CD4-positive, alpha-beta T cell treated with Interleukin-4 for 1 hour (primary cell): ENCODE measurements at regions not wholly inside any gene's neighbourhood (a gene's known extent, or its start where the extent isn't known, plus 50 kb on each side); places are given as distances from the start of the nearest gene placed in this dataset.

Source experiments
- DNase-seq, 2 donors: peaks; one replicate each; pipeline ENCODE4 v3.0.0-alpha.2; 2020 to 2022

- peak in 1 of 2 donors; percentile 28 for DNase-seq
These were observed 59.5 kb downstream of the PTGS2 start for GRCh38 chr1:186620566-186621350.

DNA sequence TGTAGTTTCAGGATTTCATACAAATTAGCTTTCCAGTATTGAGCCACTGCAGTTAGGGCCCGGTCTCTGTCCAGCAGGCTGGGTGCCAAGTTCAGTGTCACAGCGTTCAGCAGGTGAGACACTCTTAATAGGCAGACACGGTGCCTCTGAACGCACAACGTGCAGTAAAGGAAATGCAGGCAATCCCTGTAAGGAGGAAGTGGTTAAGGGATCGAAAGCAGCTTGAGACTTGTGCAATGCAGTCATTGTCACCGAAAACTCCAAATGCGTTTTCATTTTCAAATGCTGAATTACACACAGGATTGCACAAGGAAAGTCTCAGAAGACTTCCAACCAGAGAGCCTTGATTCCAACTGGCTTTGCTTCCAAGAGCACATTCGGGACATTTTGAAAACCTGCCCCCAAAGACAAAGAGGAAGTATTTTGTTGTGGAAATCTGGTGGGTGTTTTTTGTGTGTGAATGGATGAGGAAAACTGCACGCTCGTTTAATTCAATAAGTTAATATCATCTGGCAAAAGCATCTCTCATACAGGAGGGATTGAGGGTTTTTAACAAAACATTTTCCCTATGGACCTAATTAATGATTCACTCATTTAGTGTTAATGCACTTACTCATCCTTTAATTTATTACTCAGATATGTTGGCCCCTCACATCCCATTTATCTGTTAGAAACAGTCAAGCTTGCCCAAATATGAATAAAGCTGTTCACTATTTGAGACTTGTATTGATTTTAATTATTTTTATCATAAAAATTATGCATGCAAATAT, 61.6 kb downstream of the PTGS2 start:
- DNase-seq, result peak; percentile 46 to 71

DNA sequence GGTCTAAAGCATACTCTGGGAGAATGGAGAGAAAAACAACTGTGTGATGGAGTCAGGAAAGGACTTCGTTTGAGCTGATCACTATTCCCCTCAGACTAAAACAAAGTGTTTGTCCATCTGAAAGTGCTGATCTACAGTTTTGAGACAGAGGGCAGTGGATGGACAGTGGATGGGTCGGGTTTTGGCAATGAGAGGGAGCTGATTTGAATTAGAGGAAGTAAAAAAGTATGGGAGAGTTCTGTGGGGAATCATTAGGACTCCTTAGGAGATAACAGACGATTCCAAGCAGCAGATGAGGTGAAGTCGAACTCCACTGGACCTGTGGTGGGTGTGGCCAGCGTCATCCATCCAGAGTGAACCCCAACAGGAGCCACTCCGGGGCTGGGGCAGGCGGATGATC, 62.3 kb downstream of the PTGS2 start:
- peak in 1 of 2 donors; percentile 16 for DNase-seq

DNA sequence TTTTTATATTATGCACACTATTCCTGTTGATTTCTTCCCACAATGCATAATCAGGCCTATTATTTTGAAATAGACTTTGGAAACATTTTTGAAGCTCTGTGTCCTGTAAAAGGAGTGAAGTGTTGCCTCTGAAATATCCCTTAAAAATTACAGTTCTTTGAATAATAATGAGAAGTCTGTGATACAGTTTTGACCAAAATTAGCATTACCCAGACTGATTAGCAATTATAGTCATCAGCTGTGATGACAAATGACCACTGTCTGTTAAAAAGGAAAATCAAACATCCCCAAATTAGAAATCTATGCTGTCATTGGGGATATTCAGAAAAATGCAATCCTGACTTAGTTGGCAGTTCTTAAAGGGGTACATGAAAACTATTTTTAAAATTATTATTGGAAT, 63.7 kb downstream of the PTGS2 start:
- DNase-seq, result no peak

DNA sequence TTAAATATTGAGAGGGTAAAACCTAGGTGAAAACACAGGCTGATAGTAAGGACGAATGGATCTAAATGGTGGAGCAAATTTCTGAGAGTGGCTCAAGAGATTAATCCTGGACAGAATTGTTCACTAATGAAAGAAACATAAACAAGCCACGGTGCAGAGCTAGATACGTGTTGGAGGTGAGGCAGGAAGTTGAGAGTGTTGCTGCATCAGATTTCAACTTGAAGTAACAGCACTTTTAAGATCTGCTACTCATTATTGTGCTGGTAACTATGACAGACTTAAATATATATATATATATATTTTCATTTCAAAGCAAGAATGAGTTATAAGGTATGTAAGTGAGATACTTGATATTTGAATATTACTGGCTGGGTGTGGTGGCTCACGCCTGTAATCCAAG, 64.9 kb downstream of the PTGS2 start:
- no peak for DNase-seq

DNA sequence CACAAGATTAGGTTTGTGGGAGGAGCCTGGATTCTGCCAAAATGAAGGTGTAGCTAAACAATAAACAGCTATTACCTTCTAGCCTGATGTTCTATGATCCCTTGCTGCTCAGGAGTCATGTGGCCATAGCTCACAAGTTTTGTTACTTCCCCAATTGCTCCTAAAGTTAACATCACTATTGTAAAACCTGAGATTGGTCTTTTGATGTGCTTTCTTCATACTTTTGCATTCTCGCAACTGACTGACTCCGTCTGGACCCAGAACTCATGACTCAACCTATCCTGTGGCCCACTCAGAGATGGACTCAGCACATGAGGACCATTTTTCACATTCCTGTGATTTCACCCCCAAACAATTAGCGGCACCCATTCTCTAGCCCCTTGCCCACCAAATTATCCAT, 69.1 kb downstream of the PTGS2 start:
- no peak for DNase-seq

GRCh38 chr1:186609183-186609582, 71.0 kb downstream of the PTGS2 start:
- no peak for DNase-seq

GRCh38 chr1:186605762-186606350, 74.4 kb downstream of the PTGS2 start:
- DNase-seq, result peak; percentile 28 to 29

GRCh38 chr1:186595969-186596368, 84.3 kb downstream of the PTGS2 start:
- no peak for DNase-seq

DNA sequence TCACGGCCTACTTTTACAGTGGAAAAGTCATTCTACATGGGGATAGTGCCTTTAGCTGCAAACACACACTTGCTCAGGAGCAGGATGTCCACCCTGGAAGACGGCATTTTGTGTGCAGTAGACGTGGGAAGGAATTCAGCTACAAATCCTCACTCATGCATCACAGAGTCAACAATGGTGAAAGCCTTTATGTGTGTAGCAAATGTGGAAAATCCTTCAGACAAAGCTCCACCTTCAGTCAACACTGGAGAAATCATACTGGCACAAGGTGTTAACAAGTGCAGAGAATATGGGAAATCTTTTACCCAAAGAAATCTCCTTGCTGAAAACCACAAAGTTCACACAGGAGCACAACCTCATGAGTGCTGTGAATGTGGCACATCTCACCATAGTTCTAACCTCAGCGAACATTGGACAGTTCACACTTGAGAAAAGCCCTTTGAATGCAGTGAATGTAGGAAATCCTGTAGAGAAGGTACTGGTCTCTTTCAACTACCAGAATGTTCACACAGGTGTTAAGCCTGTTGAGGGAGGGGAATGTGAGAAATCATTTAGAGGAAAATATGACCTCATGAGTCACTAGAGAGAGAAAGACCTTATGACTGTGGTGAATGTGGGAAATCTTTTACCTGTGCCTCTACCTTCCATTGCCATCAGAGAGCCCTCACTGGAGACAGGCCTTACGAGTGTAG, 101.8 kb downstream of the PTGS2 start:
- DNase-seq, result no peak

- no peak for DNase-seq
These were observed 102.6 kb downstream of the PTGS2 start for GRCh38 chr1:186577633-186578032.

GRCh38 chr1:186577216-186577615, 103.0 kb downstream of the PTGS2 start:
- DNase-seq, result no peak

DNA sequence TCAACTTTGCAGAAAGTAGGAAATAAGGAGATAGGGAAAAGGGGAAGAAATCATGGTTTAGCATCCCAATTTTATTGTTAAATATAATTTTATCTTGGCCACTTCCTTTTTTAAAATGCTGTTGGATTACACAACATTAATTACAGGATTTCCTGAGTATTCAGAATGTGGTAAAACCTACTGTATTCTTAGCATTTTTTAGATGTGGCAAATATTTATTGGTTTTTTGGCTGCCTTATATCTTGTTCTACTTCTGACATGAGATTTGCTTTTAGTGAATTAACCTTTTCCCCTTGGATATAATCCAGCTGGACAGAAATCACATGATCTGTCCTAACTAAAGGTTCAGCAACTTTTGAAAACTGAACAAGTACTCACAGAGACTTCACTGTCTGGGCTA, 104.9 kb downstream of the PTGS2 start:
- no peak for DNase-seq

DNA sequence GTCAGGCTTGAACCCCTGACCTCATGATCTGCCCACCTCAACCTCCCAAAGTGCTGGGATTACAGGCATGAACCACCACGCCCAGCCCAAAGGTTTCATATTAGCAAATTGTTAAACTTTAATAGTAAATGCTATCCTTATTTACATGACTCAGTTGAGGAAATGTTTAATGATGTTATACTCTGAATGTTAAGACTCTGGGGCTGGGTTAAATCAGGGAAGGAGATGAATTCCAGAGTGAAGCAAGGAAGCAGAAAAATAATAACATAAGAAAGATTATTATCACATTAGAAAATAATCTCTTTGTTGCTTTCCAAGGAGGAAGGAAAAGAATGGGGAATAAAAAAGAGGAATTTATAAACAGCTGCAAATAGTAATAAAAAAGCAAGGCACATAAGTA, 105.3 kb downstream of the PTGS2 start:
- no peak for DNase-seq

- DNase-seq, result no peak
These were observed 107.7 kb downstream of the PTGS2 start for GRCh38 chr1:186572509-186572908.

DNA sequence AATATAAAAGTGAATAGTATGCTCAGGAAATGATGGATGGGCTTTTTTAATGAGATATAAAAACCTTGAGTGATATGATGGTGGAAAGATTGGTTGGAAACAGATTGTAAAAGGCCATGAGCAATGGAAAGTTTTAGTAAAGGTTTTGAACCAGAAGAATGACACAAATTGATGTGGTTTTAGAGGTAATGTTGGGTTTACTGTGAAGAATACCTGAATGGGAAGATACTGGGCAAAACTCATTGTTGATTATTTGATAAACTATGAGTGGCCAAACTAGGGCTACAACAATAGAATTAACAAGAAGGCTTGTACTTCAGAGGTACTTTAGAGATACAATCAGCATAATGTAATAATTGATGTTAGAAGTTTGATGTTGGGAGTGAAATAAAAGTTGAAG, 108.5 kb downstream of the PTGS2 start:
- DNase-seq, result no peak

DNA sequence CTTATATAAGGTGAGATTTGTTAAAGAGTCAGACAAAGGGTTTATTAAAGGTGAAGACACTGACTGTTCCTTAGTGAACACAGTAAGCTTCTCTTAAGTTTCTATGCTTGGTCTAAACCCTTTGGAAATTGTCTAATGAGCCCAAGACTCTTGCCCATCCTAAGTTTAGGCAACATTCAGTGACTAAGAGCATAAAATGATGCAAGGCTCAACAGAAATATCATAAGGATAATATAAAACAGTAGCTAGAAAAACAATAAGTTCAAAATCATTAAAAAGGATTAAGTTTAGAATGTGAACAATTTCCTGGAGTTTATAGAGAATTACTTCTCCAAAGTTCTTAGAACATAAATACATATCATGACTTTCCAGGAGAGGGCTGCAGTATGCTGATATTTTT, 108.9 kb upstream of the PDC start:
- DNase-seq, result no peak

DNA sequence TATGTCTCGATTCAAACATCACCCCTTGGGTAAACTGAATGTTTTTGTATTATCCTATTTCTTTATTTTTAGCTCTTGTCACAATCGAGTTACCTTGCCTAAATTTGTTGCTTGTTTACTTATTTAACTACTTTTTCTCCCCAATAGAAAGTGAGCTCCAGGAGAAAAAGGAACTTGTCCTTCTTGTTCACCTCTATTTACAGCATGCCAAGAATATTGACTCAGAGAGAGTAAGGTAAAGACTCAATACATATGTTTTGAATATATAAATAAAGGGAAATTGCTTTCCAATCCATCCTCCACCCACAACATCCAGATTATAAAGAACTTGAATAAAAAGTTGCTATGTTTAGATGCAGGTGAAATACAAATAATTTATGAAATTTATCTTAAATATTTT, 107.3 kb upstream of the PDC start:
- DNase-seq, result no peak

- no peak for DNase-seq
These were observed 105.4 kb upstream of the PDC start for GRCh38 chr1:186566140-186566855.

GRCh38 chr1:186564582-186564981, 103.7 kb upstream of the PDC start:
- DNase-seq, result no peak

- no peak for DNase-seq
These were observed 98.7 kb upstream of the PDC start for GRCh38 chr1:186559601-186560116.

GRCh38 chr1:186557147-186557777, 96.3 kb upstream of the PDC start:
- no peak for DNase-seq
